ENCODE measurements at regions not wholly inside any gene's neighbourhood (a gene's known extent, or its start where the extent isn't known, plus 50 kb on each side); places are given as distances from the start of the nearest gene placed in this dataset.

- Histone ChIP-seq H3K9me3 (ENCODE audit: control insufficient read depth, insufficient read depth, low read length) (no peaks in the 10 kb centered on the region), H3K4me2 (ENCODE audit: low read length) (no peak overlapping the region), H3K27me3 (ENCODE audit: control insufficient read depth, low read length) (no peaks in the 10 kb centered on the region), H3K79me2 (ENCODE audit: control insufficient read depth, low read length) (no peaks in the 10 kb centered on the region), H3F3A (ENCODE audit: control insufficient read depth, insufficient read depth) (no peaks in the 10 kb centered on the region), H3K27ac (ENCODE audit: low read depth, low read length) (no peak overlapping the region), H3K9me2 (replicated peaks; ENCODE audit: control insufficient read depth, low read length) (no peaks in the 10 kb centered on the region), H3K36me3 (ENCODE audit: control insufficient read depth, low read length) (no peaks in the 10 kb centered on the region), H4K20me1 (ENCODE audit: control insufficient read depth, insufficient read depth, low read depth, low read length) (no peaks in the 10 kb centered on the region), H3K4me1 (ENCODE audit: control insufficient read depth, low read length) (no peaks in the 10 kb centered on the region), H3K4me3 (ENCODE audit: low read length) (no peak overlapping the region)
- TF ChIP-seq EZH2phosphoT487 (IDR thresholded peaks at IDR 0.05; ENCODE audit: borderline replicate concordance, low read length) (no peak), CTCF (IDR thresholded peaks at IDR 0.05; ENCODE audit: low read depth, low read length, poor library complexity, severe bottlenecking) (no peak)
Observed at GRCh38 chrX:94908171-94908570, 1234.2 kb downstream of the FAM133A start.

- Histone ChIP-seq H3K9me2 (replicated peaks; ENCODE audit: control insufficient read depth, low read length) (no peaks in the 10 kb centered on the region), H3K4me3 (ENCODE audit: low read length) (no peak overlapping the region)
Observed at GRCh38 chrX:94908648-94909047, 1234.6 kb downstream of the FAM133A start.

GRCh38 chrX:94914235-94914634, 1240.2 kb downstream of the FAM133A start:
- no peaks in the 10 kb centered on the region for H3K9me3 ChIP-seq (ENCODE audit: control insufficient read depth, insufficient read depth, low read length)
- H3K4me2 ChIP-seq (ENCODE audit: low read length) = no peak overlapping the region
- H3K36me3 ChIP-seq (ENCODE audit: control insufficient read depth, low read length) = no peaks in the 10 kb centered on the region
- no peaks in the 10 kb centered on the region for H3K9me2 ChIP-seq (replicated peaks; ENCODE audit: control insufficient read depth, low read length)
- no peak overlapping the region for H3K4me3 ChIP-seq (ENCODE audit: low read length)
- no peaks in the 10 kb centered on the region for H3K4me1 ChIP-seq (ENCODE audit: control insufficient read depth, low read length)
- TF ChIP-seq CTCF (IDR thresholded peaks at IDR 0.05; ENCODE audit: low read depth, low read length, poor library complexity, severe bottlenecking) (no peak), EZH2phosphoT487 (IDR thresholded peaks at IDR 0.05; ENCODE audit: borderline replicate concordance, low read length) (no peak)
- H3K27me3 ChIP-seq (ENCODE audit: control insufficient read depth, low read length) = no peaks in the 10 kb centered on the region
- H3K79me2 ChIP-seq (ENCODE audit: control insufficient read depth, low read length) = no peaks in the 10 kb centered on the region
- H3F3A ChIP-seq (ENCODE audit: control insufficient read depth, insufficient read depth) = no peaks in the 10 kb centered on the region
- H3K27ac ChIP-seq (ENCODE audit: low read depth, low read length) = no peak overlapping the region
- H4K20me1 ChIP-seq (ENCODE audit: control insufficient read depth, insufficient read depth, low read depth, low read length) = no peaks in the 10 kb centered on the region

More at GRCh38 chrX:94908648-94909047, 1234.6 kb downstream of the FAM133A start:
- Histone ChIP-seq H4K20me1 (ENCODE audit: control insufficient read depth, insufficient read depth, low read depth, low read length) (no peaks in the 10 kb centered on the region), H3K27ac (ENCODE audit: low read depth, low read length) (no peak overlapping the region), H3K9me3 (ENCODE audit: control insufficient read depth, insufficient read depth, low read length) (no peaks in the 10 kb centered on the region), H3K27me3 (ENCODE audit: control insufficient read depth, low read length) (no peaks in the 10 kb centered on the region), H3K79me2 (ENCODE audit: control insufficient read depth, low read length) (no peaks in the 10 kb centered on the region), H3F3A (ENCODE audit: control insufficient read depth, insufficient read depth) (no peaks in the 10 kb centered on the region), H3K4me1 (ENCODE audit: control insufficient read depth, low read length) (no peaks in the 10 kb centered on the region), H3K36me3 (ENCODE audit: control insufficient read depth, low read length) (no peaks in the 10 kb centered on the region), H3K4me2 (ENCODE audit: low read length) (no peak overlapping the region)
- TF ChIP-seq CTCF (IDR thresholded peaks at IDR 0.05; ENCODE audit: low read depth, low read length, poor library complexity, severe bottlenecking) (no peak), EZH2phosphoT487 (IDR thresholded peaks at IDR 0.05; ENCODE audit: borderline replicate concordance, low read length) (no peak)

All from DOHH2 (cell line).